Jurkat, Clone E6-1 (cell line): ENCODE measurements at regions not wholly inside any gene's neighbourhood (a gene's known extent, or its start where the extent isn't known, plus 50 kb on each side); places are given as distances from the start of the nearest gene placed in this dataset.

ENCODE experiments used
- DNase-seq: peaks from one replicate; pipeline ENCODE4 v3.0.0-alpha.2; 2011; ENCODE audit warnings: low read depth, low spot score
- H3K4me3 ChIP-seq: 2 replicates; pipeline ENCODE4 v1.5.1; 2011; ENCODE audit warnings: mild to moderate bottlenecking, low read length, control low read depth, moderate library complexity

DNA sequence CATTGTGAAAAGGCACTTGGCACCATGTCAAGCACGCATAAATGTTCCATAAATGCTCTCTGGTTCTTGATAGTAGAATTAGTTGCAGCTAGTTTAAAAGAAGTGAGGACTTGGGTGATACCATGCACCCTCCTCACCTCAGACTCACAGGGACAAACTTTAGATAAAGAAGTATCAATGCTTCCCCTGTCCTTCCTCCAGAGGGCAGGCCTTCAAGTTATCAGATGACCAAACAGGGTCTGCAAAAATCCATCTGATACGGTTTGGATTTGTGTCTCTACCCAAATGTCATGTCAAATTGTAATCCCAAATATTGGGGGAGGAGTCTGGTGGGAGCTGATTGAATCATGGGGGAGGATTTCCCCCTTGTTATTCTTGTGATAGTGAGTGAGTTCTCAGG is 54.1 kb downstream of the C1QL2 start:
- DNase-seq, result no peak
- no peak overlapping the region for H3K4me3 ChIP-seq

DNA sequence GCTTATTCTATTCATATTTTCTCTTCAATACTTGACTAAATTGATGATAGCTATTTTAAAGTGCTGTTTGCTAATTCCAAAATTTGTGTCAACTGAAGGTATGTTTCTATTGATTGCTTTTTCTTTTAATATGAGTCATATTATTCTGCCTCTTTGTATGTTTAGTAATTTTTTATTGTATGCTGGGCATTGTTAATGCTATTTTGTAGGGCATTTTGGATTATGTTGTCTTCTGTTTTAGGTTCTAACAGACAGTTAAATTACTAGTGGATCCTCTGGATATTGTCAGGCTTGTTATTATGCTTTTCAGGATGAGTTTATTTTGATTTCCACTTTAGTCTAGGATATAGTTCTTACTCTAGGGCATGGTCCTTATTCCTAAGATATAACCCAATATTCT is 55.6 kb downstream of the C1QL2 start:
- H3K4me3 ChIP-seq, result no peak overlapping the region
- no peak for DNase-seq

DNA sequence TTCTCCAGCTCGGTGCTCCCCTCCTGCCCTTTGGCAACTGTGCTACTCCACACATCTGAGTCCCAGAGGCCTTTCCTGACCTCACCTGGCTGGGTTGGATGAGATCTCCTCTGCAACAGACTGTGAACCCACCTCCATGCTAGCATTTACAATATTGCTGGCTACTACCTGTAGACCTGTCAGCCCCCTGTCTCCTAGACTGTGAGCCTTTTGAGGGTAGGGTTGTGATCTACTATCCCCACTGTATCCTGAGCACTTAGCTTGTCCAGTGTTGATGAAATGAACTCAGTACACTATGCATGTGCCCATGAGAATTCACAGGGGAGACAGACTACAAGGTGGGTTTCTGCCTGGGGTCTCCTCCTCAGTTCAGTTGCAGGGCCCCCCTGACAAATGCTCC is 70.1 kb downstream of the C1QL2 start:
- DNase-seq, result no peak
- no peak overlapping the region for H3K4me3 ChIP-seq

DNA sequence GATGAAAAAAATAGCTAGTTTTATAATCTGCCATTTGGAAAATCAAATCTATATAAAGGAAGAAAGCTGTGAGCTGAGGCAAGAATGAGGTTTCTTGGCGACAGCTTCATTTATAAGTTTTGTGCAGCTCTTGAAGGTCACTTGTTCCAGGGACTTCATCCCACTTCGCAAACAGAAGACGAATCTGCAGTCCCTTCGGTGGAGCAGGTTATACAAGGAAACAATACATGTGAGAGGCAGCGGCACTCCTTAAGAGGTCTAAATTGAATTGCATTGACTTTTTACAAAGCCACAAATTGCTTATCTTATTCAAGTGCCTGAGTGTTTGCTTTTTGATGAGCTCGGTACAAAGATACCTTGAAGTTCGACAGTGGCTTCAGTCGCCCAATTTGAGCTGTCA is 72.2 kb downstream of the C1QL2 start:
- no peak overlapping the region for H3K4me3 ChIP-seq
- no peak for DNase-seq

DNA sequence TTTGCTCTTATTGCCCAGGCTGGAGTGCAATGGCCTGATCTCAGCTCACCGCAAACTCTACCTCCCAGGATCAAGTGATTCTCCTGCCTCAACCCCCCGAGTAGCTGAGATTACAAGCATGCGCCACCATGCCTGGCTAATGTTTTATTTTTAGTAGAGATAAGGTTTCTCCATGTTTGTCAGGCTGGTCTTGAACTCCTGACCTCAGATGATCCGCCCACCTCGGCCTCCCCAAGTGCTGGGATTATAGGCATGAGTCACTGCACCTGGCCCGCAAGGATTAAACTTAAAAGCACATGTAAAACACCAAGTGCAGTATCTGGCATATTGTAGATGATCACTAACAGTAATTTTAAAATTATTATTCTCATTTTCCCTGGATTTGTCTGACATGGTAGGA is 72.9 kb downstream of the C1QL2 start:
- no peak overlapping the region for H3K4me3 ChIP-seq
- DNase-seq, result no peak

DNA sequence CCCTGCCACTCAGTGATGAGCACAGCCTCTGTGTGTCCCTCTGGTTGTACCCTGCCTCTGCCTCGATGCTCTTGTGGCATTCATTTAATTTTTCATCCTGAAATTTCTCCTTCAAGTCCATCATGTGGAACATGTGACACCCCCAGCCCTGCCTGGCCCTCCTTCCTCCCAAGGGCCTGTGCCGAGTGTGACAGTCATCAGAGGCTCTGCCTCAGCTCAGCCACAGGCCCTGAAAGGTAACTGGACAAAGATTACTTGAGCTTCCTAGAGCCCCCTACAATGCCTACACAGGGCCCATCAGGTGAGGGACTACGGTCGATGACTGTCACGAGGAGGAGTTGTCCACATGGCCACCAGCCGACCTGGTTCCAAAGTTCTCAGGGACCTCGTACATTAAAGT is 75.1 kb downstream of the C1QL2 start:
- no peak overlapping the region for H3K4me3 ChIP-seq
- DNase-seq, result no peak

DNA sequence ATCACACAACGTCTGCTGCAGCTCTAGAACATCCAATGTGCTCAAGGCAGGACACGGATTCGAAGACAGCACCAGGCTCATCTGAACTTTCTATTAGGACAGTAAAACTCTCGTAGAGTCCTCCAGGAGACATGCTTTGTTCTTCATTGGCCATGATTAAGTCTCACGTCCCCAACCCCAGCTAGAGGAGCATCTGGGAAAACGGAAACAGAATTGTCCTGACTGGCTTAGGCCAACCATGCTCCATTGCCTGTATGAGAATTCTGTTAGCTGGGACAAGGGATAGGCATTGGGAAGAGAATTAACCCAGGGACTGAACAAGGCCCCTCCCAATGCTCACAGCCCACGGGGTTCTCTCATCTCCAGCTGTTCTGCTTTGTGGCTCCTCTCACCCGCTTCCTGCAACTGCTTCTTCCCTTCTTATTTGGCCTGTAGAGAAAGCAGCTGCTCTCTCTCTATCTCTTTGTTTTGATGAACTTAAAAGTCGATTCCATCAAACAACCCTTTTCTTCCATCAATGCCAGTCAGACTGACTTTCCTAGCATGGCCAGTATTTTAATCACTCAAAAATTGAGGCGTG is 75.6 kb downstream of the C1QL2 start:
- DNase-seq, result peak; percentile 45
- H3K4me3 ChIP-seq, result no peak overlapping the region

DNA sequence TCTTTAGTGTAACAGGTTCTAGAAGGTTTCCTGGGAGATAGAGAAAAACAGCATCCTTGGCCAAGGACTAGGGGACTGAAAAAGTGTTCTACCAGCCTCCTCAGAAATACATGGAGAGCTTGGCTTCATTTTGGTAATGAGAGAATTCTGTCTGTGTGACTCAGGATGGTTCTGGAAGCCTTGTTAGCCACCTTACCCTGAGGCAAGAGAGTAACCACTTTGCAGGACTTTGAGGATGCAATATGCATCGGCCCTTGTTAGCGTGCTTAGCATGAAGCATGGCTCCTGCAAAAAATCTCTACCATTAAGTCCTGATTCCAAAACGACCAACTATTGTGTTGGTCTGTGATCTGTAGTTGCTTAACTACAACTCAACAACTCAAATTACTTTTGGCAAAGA is 79.8 kb downstream of the C1QL2 start:
- no peak overlapping the region for H3K4me3 ChIP-seq
- DNase-seq, result no peak

DNA sequence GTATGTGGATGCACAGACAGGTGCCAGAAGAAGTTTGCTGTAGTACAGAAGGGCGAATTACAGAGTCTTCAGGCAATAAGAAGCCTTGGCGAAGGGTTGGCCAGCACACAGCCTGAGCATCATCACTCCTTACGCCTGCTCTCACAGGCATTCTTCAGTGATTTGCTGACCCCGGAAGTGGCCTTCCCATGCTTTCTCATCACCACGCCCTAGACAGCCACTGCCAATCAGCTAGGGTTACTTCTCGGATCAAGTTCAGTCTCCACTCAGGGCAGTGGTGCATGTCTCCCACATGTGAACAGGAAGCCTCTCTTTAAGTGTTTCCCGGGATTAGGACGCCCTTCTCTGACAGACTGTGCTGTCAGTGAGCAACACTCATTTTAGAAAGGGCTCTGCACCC is 81.8 kb downstream of the C1QL2 start:
- DNase-seq, result no peak
- H3K4me3 ChIP-seq, result no peak overlapping the region

DNA sequence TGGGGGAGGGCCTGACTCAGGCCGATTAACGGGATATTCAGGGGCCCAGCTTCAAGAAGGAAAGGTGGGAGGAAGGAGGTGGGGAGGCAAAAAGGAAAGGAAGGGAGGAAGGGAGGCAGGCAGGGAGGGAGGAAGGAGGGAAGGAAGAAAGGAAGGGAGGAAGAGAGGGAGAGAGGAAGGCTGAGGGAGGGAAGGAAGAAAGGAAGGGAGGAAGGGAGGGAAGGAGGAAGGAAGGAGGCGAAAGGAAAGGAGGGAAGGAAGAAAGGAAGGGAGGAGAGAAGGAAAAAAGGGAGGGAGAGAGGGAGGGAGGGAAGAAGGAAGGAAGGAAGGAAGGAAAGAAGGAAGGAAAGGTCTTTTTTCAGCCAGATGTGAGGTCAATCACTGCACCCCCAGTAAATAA is 85.3 kb downstream of the C1QL2 start:
- DNase-seq, result no peak

DNA sequence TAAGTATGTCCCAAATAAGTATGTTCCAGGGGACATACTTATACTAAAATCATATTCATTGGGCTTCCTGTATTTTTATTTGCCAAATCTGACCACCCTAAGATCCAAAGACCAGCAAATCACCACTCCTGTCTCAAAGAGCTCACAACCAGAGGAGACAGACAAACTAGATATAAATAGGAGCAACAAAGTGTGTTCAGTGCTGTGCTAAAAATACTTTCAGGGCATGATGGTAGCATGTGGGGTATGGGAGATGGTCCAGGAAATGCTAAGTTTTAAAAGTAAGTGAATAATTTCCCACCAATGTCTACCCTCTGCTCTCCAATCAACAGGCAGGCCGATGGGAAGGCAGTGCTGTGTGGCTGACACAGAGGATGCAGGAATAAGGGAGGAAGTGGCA is 87.1 kb downstream of the C1QL2 start:
- no peak overlapping the region for H3K4me3 ChIP-seq
- no peak for DNase-seq

More for the DNA sequence above, 85.3 kb downstream of the C1QL2 start:
- H3K4me3 ChIP-seq, result no peak overlapping the region

DNA sequence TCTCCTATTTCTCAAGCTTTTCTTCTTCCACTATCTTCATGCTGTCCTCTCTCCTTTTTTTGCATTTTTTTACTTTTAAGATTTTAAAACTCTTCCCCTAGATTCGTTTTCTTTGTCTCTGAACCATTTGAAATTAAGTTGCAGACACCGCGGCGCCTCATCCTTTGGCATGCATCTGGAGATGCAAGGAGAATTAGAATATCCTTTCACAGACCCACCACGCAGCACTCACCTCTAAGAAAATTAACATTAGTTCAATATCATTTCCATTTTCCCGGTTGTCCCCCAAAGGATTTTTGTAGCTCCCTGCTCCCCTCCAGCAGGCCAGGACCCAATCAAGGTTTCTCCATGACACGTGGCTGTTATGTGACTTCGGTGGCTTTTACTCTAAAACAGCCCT is 88.8 kb downstream of the C1QL2 start:
- no peak overlapping the region for H3K4me3 ChIP-seq
- no peak for DNase-seq

DNA sequence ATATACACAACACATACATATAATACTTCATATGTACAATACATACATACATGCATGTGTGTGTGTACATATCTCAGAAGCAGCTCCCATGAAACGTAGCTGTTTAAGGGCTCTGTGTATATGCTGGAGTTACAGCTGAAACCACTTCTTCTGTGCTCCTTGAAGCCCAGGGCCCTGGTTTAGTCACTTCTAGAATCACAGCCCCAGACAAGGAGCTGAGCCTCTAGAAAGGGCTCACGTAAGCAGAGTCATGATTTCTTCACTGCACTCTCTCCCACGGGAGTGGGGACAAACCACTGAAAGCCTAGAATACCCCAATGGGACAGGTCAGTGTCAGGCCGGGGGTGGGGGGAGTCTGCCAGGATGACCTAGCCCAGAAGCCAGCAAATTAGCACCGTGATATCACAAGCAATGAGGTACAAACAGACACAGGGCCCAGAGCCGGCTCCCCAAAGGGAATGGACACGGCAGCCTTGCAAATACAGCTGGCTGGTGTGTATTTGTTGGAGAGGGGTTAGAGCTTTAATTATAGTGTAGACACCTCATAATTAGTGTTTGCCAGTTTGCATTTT is 90.3 kb downstream of the C1QL2 start:
- no peak for DNase-seq
- no peak overlapping the region for H3K4me3 ChIP-seq

DNA sequence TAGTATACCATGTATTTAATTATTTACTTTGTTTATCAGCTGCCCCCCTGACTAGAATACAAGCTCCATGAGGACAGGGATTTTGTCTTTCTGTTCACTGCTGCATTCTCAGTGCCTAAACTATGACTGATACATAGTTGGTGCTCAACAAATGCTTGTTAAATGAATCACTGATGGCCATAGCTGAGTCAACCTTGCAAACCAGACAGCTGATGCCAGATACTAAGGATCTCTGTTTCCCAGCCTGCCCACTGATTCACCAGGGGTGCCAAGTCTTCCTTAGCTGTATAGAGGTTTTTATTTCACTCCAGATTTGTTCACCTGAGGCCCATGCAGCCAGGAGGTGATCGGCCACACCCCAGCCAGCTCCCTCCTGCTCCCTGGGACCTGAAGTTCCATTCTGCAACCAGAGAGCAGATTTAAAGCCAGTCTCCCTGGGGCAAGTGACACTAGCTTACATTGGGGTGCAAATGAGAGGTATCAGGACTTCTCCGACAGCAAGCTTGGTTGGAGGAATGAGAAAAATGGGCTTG is 92.2 kb downstream of the C1QL2 start:
- DNase-seq, result no peak
- no peak overlapping the region for H3K4me3 ChIP-seq

DNA sequence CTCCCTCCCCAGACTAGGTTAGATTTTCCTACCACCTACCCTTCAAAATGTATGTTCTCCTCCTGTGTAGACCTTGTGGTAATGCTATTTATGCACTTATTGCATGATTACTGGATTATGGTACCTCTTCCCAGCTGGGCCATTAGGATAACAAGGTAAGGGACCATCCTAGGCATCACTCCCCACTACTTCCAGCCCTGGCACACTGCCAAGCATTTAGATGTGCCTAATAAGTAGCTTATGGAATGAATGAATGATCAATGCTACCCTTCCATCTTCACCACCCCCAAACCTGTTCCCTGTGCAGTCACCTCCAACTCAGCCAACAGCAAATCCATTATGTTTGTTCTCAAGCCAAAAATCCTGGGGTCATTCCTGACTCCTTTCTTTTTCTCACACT is 93.4 kb downstream of the C1QL2 start:
- no peak overlapping the region for H3K4me3 ChIP-seq
- no peak for DNase-seq

DNA sequence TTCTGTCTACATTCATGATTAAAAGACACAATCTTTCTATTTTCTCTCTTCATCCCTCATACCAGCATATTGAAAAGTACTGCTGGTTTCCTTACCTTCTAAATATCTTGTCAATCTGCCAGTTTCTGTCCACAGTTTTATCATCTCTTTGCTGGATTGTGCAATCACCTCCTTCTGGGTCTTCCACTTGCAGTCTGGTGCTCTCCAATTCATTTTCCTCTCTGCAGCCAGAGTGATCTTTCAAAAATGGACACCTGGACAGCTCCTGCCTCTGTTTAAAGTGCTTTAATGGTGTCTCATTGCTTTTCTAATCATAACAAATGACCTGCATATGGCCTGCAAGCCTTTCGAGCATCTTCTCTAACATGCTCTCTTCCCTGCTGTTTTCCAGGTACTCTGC is 94.0 kb downstream of the C1QL2 start:
- H3K4me3 ChIP-seq, result no peak overlapping the region
- no peak for DNase-seq

DNA sequence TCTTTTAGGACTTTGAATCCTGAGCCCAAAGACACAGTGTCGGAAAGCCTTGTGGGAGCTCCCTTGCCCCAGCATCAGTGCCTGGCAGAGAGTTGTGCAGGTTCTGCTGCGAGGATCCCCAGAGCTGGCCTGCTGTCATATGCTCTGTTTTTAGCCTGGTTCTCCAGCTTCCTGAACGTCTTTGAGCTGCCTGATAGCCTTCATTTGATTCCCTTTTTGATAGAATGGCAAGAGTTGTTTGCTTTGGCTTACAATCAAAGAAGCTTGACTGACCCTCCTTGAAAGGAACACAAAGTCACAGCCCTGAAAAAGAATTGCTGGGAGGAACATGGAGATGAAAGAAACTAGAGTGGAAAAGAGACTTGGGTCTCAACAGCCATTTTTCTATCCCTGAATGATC is 95.4 kb downstream of the C1QL2 start:
- H3K4me3 ChIP-seq, result no peak overlapping the region
- no peak for DNase-seq

DNA sequence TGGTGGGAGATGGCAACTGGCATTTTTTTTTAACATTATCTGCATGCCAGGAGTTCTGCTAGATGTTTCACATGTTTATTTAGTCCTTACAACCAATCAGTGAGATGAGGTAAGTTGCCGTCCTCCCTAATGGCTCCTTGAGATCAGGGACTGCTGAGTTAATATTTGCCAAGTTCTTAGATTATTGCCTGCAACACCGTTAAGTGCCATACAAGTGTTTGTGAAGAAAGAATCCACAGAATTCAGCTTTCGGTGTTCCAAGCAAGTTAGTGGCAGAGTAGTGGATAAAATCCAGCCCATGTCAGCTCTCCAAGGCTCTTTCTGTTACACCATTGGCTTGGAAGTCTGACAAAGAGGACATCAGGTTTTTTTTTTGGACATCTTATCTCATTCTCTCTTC is 95.9 kb downstream of the C1QL2 start:
- no peak for DNase-seq
- H3K4me3 ChIP-seq, result no peak overlapping the region

DNA sequence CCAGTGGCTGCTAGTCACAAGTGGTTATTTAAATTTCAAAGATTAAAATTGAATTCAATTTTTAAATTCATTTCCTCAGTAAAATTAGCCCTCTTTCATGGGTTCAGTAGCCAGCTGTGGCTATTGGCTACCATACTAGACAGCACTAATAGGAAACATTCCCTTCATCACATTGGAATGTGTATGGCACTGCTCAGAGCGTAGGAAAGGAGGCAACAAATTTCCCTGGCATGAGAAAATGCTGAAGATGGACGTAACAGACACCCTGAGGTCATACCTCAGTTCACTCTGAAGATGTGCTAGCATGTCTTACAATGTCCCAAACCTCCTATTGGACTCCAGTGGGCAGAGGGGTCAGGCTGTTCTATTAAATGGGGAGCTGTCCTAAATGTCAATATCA is 96.4 kb downstream of the C1QL2 start:
- H3K4me3 ChIP-seq, result no peak overlapping the region
- no peak for DNase-seq

DNA sequence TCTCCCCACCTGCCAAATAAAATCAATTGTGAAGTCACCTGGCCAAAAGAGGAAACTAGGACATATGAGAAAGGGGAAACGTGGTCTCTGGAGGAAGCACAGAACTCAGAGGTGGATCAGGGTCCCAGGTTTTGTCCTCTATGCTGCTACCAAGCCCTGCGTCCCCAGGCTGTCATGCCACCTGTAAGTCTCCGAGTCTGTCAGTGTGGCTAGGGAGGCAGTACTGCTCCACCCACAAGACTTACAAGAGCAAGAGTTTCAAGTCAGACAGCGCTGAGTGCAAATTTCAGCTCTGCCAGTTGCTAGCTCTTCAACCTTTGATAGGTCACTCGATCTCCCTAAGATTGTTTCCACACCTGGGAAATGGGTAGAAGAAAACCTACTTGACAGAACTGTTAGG is 98.6 kb downstream of the C1QL2 start:
- DNase-seq, result no peak
- H3K4me3 ChIP-seq, result no peak overlapping the region

DNA sequence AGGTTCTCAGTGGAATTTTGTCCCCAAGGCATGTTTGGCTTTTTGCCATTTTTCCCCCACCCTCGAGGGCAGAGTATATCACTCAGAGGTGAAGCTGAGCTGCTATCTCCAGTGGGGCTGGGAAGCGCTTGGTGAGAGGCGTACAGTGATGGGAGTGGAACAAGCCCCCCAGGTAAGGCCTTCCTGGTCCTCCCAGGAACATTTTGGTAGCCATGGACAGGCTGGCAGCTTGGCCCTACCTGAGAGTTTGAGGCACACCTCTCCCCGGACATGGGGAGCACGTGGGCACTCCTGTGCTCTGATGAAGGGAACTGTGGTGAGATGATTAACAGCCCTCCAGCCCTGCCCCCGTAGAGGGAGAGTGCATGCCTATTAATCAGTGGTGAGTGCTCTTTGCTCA is 99.3 kb downstream of the C1QL2 start:
- DNase-seq, result no peak
- no peak overlapping the region for H3K4me3 ChIP-seq
